ENCODE measurements at regions not wholly inside any gene's neighbourhood (a gene's known extent, or its start where the extent isn't known, plus 50 kb on each side); places are given as distances from the start of the nearest gene placed in this dataset.

DNA sequence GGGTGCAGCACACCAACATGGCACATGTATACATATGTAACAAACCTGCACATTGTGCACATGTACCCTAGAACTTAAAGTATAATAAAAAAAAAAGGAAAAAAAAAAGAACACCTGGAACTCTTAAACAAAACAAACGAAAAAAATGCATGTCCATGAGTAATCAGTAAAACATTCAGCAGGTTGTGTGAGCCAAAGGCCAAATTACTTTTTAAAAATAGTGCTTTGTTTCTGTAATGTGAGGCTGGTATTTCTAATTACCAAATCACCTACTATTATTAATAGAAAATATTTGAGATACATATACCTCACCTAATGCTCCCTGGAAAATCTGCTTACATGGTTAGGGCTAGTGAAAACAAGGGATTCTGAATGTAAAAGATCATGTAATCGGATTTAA lies 294.4 kb upstream of the NR5A2 start:
- TF ChIP-seq POLR2AphosphoS5 (IDR thresholded peaks at IDR 0.05; ENCODE audit: low read depth, low read length) = no peak
- TF ChIP-seq, protein P1, sequence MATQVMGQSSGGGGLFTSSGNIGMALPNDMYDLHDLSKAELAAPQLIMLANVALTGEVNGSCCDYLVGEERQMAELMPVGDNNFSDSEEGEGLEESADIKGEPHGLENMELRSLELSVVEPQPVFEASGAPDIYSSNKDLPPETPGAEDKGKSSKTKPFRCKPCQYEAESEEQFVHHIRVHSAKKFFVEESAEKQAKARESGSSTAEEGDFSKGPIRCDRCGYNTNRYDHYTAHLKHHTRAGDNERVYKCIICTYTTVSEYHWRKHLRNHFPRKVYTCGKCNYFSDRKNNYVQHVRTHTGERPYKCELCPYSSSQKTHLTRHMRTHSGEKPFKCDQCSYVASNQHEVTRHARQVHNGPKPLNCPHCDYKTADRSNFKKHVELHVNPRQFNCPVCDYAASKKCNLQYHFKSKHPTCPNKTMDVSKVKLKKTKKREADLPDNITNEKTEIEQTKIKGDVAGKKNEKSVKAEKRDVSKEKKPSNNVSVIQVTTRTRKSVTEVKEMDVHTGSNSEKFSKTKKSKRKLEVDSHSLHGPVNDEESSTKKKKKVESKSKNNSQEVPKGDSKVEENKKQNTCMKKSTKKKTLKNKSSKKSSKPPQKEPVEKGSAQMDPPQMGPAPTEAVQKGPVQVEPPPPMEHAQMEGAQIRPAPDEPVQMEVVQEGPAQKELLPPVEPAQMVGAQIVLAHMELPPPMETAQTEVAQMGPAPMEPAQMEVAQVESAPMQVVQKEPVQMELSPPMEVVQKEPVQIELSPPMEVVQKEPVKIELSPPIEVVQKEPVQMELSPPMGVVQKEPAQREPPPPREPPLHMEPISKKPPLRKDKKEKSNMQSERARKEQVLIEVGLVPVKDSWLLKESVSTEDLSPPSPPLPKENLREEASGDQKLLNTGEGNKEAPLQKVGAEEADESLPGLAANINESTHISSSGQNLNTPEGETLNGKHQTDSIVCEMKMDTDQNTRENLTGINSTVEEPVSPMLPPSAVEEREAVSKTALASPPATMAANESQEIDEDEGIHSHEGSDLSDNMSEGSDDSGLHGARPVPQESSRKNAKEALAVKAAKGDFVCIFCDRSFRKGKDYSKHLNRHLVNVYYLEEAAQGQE (IDR thresholded peaks at IDR 0.05; ENCODE audit: insufficient read depth in 1 of 2, low read depth in 2 of 2, low read length in 2 of 2) = no peak
- TF ChIP-seq TAF1 (IDR thresholded peaks at IDR 0.05; ENCODE audit: borderline replicate concordance, insufficient read depth, low read length) = no peak
- TF ChIP-seq SIN3A (IDR thresholded peaks at IDR 0.05; ENCODE audit: borderline replicate concordance, insufficient read depth, low read length) = no peak
- TF ChIP-seq FOXP2 (optimal IDR thresholded peaks at IDR 0.05; ENCODE audit: borderline replicate concordance, extremely low read depth, extremely low read length, insufficient read depth) = no peak

DNA sequence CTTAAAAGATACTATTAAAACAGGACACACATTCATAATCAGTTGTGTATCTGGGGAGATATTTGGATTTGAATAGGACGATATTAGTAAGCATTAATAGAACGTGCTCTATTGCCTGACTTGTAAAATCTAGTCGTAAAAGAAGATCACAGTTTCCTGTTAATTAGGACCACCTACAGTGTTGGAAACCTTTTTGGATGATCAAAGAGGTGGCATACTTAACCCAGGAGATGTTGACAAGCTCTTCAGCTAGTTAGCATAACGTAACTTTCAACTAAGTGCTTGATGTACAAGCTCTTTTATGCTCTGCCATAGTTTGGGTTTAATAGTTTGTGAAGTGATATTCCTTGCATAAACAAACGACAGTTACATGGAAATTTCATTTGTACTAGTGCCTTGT lies 293.3 kb upstream of the NR5A2 start:
- TF ChIP-seq, protein P1 (IDR thresholded peaks at IDR 0.05; ENCODE audit: insufficient read depth in 1 of 2, low read depth in 2 of 2, low read length in 2 of 2) = no peak
- TF ChIP-seq SIN3A (IDR thresholded peaks at IDR 0.05; ENCODE audit: borderline replicate concordance, insufficient read depth, low read length) = no peak

DNA sequence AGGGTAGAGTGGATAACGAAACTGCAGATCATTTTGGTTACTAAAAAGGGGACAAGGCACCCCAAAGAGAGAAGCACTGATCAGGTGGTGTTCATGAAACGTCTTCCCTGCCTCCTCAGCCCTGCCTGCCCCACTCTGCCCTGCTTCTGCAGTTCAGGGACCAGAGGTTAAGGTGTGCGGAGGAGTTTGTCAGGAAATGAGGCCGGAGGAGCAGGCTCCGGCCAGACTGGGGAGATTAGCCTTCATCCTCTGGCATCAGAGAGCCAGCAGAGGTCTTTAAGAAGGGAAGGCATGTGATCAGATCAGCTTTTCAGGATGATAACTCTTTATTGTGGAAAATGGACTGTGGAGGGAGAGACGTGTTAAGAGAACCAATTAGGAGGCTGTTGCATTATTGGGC lies 291.9 kb upstream of the NR5A2 start:
- no peak for TF ChIP-seq SIN3A (IDR thresholded peaks at IDR 0.05; ENCODE audit: borderline replicate concordance, insufficient read depth, low read length)
- TF ChIP-seq TAF1 (IDR thresholded peaks at IDR 0.05; ENCODE audit: borderline replicate concordance, insufficient read depth, low read length) = no peak
- TF ChIP-seq, protein P1 (IDR thresholded peaks at IDR 0.05; ENCODE audit: insufficient read depth in 1 of 2, low read depth in 2 of 2, low read length in 2 of 2) = no peak
- no peak for TF ChIP-seq POLR2AphosphoS5 (IDR thresholded peaks at IDR 0.05; ENCODE audit: low read depth, low read length)
- no peak for TF ChIP-seq FOXP2 (optimal IDR thresholded peaks at IDR 0.05; ENCODE audit: borderline replicate concordance, extremely low read depth, extremely low read length, insufficient read depth)

DNA sequence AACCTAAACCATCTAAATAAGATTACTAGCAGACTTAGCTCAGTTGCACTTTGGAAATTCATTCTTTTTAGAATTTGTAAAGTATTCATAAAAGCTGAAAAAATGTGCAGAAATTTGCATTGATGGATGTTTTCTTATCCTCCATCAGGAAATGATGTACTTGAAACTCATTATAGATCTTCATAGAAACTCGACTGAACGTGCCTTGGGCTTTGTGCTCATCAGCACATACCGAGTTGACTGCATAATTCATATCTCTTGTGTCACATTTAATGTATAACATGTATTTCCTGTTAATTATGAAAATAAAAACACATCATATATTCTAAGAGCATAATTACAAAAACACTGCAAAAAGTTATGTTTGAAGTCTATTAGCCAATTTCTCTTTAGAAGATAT lies 290.9 kb upstream of the NR5A2 start:
- TF ChIP-seq FOXP2 (optimal IDR thresholded peaks at IDR 0.05; ENCODE audit: borderline replicate concordance, extremely low read depth, extremely low read length, insufficient read depth) (no peak), TAF1 (IDR thresholded peaks at IDR 0.05; ENCODE audit: borderline replicate concordance, insufficient read depth, low read length) (no peak)
- TF ChIP-seq, protein P1 (IDR thresholded peaks at IDR 0.05; ENCODE audit: insufficient read depth in 1 of 2, low read depth in 2 of 2, low read length in 2 of 2) = no peak

DNA sequence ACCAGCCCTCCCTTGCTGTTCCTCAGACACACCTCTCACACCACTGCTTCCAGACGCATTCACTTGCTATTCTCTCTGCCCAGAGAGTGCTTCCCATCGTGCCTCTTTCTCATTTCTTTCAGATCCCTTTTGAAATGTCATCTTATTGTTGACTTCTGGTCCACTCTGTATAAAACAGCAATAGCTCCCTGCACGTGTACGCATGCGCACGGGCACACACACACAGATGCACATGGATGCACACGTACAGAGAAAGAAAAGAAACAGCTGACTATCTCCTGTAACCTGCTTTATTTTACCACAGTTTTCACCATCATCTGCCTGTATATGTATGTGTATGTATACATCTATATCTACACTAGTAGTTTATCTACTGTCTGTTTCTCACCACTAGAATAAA lies 285.9 kb upstream of the NR5A2 start:
- TF ChIP-seq TAF1 (IDR thresholded peaks at IDR 0.05; ENCODE audit: borderline replicate concordance, insufficient read depth, low read length) = no peak
- TF ChIP-seq, protein P1 (IDR thresholded peaks at IDR 0.05; ENCODE audit: insufficient read depth in 1 of 2, low read depth in 2 of 2, low read length in 2 of 2) = no peak
- TF ChIP-seq SIN3A (IDR thresholded peaks at IDR 0.05; ENCODE audit: borderline replicate concordance, insufficient read depth, low read length) = no peak
- no peak for TF ChIP-seq POLR2AphosphoS5 (IDR thresholded peaks at IDR 0.05; ENCODE audit: low read depth, low read length)
- no peak for TF ChIP-seq FOXP2 (optimal IDR thresholded peaks at IDR 0.05; ENCODE audit: borderline replicate concordance, extremely low read depth, extremely low read length, insufficient read depth)

Data from PFSK-1 (cell line).